ENCODE measurements at regions not wholly inside any gene's neighbourhood (a gene's known extent, or its start where the extent isn't known, plus 50 kb on each side); places are given as distances from the start of the nearest gene placed in this dataset.

- no peak for TF ChIP-seq CTCF (IDR thresholded peaks at IDR 0.05 in 8 of 11, conservative IDR thresholded peaks at IDR 0.05 in 3 of 11)
- TF ChIP-seq POLR2A (IDR thresholded peaks at IDR 0.05), result no peak
- no peak for TF ChIP-seq POLR2AphosphoS5 (IDR thresholded peaks at IDR 0.05)
These were observed 544.7 kb downstream of the ZEB2 start for GRCh38 chr2:143975216-143975615.

All from spleen (tissue), 7 donors.